Spleen (tissue), 7 donors: ENCODE measurements at regions not wholly inside any gene's neighbourhood (a gene's known extent, or its start where the extent isn't known, plus 50 kb on each side); places are given as distances from the start of the nearest gene placed in this dataset.

Experiments used
- POLR2A ChIP-seq, 3 donors: fragments of 450-650 bp; IDR thresholded peaks; one replicate each; pipeline ENCODE4 v1.5.1; 2017; ENCODE audit warnings: antibody characterized with exemption in 3 of 3, mild to moderate bottlenecking in 1 of 3
- POLR2AphosphoS5 ChIP-seq, 3 donors: sonication (generic); formaldehyde crosslinking; IDR thresholded peaks; one replicate each; pipeline ENCODE4 v1.5.1; 2017; ENCODE audit warnings: antibody characterized with exemption in 3 of 3
- TF ChIP-seq, protein P1 (sequence below), 11 experiments: fragments of 200-600 bp in 7 of 11; fragments of 450-650 bp in 4 of 11; sonication (generic) in 4 of 11; IDR thresholded peaks in 8 of 11; conservative IDR thresholded peaks in 3 of 11; 1 replicate in 7 of 11; 2 replicates in 4 of 11; pipeline versions ENCODE4 v1.4.0 to v1.8.0; 2016 to 2021; ENCODE audit warnings: antibody characterized with exemption in 11 of 11, inconsistent platforms in 4 of 11, mild to moderate bottlenecking in 1 of 11
- donor health status: DM: no; HTN: no; CAD: no; lungs with moderate emphysema.
- donor health status: DM: no; HTN: no; CAD: no.
- donor health status: DM: no; HTN: no; CAD: no.

DNA sequence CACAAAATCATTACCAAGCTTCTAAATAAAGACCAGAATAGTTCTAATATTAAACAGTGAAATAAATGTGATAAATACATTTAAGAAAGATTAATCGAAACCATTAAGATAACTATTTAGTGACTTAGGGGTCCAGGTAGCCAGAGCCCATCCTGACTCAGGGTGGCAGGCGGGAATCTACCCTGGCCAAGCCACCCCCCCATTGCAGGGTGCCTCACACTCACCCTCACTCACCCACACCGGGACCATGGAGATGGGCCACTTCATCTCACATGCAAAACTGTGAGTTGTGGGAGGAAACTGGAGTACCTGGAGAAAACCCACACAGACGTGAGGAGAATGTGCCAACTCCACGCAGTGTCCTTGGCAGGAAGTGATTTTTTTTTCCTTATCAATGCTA is 237.6 kb upstream of the HAND2 start:
- TF ChIP-seq, protein P1, sequence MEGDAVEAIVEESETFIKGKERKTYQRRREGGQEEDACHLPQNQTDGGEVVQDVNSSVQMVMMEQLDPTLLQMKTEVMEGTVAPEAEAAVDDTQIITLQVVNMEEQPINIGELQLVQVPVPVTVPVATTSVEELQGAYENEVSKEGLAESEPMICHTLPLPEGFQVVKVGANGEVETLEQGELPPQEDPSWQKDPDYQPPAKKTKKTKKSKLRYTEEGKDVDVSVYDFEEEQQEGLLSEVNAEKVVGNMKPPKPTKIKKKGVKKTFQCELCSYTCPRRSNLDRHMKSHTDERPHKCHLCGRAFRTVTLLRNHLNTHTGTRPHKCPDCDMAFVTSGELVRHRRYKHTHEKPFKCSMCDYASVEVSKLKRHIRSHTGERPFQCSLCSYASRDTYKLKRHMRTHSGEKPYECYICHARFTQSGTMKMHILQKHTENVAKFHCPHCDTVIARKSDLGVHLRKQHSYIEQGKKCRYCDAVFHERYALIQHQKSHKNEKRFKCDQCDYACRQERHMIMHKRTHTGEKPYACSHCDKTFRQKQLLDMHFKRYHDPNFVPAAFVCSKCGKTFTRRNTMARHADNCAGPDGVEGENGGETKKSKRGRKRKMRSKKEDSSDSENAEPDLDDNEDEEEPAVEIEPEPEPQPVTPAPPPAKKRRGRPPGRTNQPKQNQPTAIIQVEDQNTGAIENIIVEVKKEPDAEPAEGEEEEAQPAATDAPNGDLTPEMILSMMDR (IDR thresholded peaks at IDR 0.05 in 8 of 11, conservative IDR thresholded peaks at IDR 0.05 in 3 of 11) = no peak
- peak in 2 of 3 donors; percentile 32 to 38 for TF ChIP-seq POLR2AphosphoS5 (IDR thresholded peaks at IDR 0.05)
- TF ChIP-seq POLR2A (IDR thresholded peaks at IDR 0.05) = no peak
